HUES6 (cell line): ENCODE measurements at regions not wholly inside any gene's neighbourhood (a gene's known extent, or its start where the extent isn't known, plus 50 kb on each side); places are given as distances from the start of the nearest gene placed in this dataset.

Source experiments
- H3K27ac ChIP-seq: 2 replicates; pipeline ENCODE4 v1.7.0; 2013; ENCODE audit warnings: low read depth, mild to moderate bottlenecking, low read length, inconsistent platforms
- H3K27me3 ChIP-seq: 2 replicates; pipeline ENCODE4 v1.6.1; 2013; ENCODE audit warnings: low read length; ENCODE audit not compliant: control insufficient read depth, insufficient read depth
- H3K36me3 ChIP-seq: 2 replicates; pipeline ENCODE4 v1.6.1; 2013; ENCODE audit warnings: low read length; ENCODE audit not compliant: control insufficient read depth, insufficient read depth
- H3K4me1 ChIP-seq: 2 replicates; pipeline ENCODE4 v1.6.1; 2013; ENCODE audit warnings: low read length; ENCODE audit not compliant: control insufficient read depth, insufficient read depth
- H3K4me3 ChIP-seq: 2 replicates; pipeline ENCODE4 v1.5.1; 2013; ENCODE audit warnings: low read depth, low read length
- H3K9ac ChIP-seq: one replicate; pipeline ENCODE4 v1.6.1; 2013; ENCODE audit warnings: mild to moderate bottlenecking, low read length
- H3K9me3 ChIP-seq: 2 replicates; pipeline ENCODE4 v1.6.1; 2013; ENCODE audit warnings: low read depth, low read length; ENCODE audit not compliant: control insufficient read depth, insufficient read depth

GRCh38 chr1:230591678-230592077, 50.6 kb upstream of the COG2 start:
- Histone ChIP-seq H3K27ac (no peak overlapping the region), H3K4me3 (no peak overlapping the region), H3K9me3 (0 out of 2 replicates have a peak, but pooled peaks cover 4% of the 10 kb centered on the region), H3K4me1 (no peaks in the 10 kb centered on the region), H3K9ac (no peak overlapping the region), H3K27me3 (no peaks in the 10 kb centered on the region), H3K36me3 (no peaks in the 10 kb centered on the region)

GRCh38 chr1:230589951-230590350, 52.3 kb upstream of the COG2 start:
- Histone ChIP-seq H3K27me3 (no peaks in the 10 kb centered on the region), H3K27ac (no peak overlapping the region), H3K36me3 (no peaks in the 10 kb centered on the region), H3K4me1 (no peaks in the 10 kb centered on the region), H3K4me3 (no peak overlapping the region), H3K9me3 (peaks cover 6% of the 10 kb centered on the region; the same call in 1 of the 2 replicates), H3K9ac (no peak overlapping the region)

GRCh38 chr1:230588323-230588746, 53.9 kb upstream of the COG2 start:
- no peak overlapping the region for H3K27ac ChIP-seq
- no peaks in the 10 kb centered on the region for H3K36me3 ChIP-seq
- H3K4me3 ChIP-seq, result no peak overlapping the region
- H3K9me3 ChIP-seq, result peaks cover 6% of the 10 kb centered on the region; the same call in 1 of the 2 replicates
- H3K9ac ChIP-seq, result no peak overlapping the region
- no peaks in the 10 kb centered on the region for H3K4me1 ChIP-seq
- H3K27me3 ChIP-seq, result no peaks in the 10 kb centered on the region

DNA sequence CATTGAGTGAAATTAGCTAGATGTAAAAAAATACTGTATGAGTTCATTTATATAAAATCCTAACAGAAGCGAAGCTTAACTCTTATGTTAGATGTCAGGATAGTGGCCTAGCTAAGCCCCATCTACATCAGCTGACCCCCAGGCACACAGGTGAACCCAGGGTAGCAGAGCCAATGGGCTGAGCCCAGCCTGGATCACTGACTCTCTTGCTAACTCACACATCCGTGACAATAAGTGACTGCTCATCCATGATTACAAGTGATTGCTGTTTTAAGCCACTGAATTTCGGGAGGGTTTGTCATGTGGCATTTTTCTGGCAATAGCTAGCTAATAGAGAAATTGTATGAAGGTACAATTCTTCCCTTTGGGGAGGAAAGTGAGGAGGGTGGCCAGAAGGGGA, 55.2 kb upstream of the COG2 start:
- Histone ChIP-seq H3K27ac (no peak overlapping the region), H3K27me3 (no peaks in the 10 kb centered on the region), H3K9me3 (peaks cover 6% of the 10 kb centered on the region; the same call in 1 of the 2 replicates), H3K4me1 (no peaks in the 10 kb centered on the region), H3K36me3 (no peaks in the 10 kb centered on the region), H3K9ac (no peak overlapping the region), H3K4me3 (no peak overlapping the region)

GRCh38 chr1:230584660-230585059, 57.6 kb upstream of the COG2 start:
- Histone ChIP-seq H3K27ac (no peak overlapping the region), H3K9ac (no peak overlapping the region), H3K4me1 (no peaks in the 10 kb centered on the region), H3K27me3 (no peaks in the 10 kb centered on the region), H3K36me3 (no peaks in the 10 kb centered on the region), H3K4me3 (no peak overlapping the region), H3K9me3 (peaks cover 12% of the 10 kb centered on the region)

DNA sequence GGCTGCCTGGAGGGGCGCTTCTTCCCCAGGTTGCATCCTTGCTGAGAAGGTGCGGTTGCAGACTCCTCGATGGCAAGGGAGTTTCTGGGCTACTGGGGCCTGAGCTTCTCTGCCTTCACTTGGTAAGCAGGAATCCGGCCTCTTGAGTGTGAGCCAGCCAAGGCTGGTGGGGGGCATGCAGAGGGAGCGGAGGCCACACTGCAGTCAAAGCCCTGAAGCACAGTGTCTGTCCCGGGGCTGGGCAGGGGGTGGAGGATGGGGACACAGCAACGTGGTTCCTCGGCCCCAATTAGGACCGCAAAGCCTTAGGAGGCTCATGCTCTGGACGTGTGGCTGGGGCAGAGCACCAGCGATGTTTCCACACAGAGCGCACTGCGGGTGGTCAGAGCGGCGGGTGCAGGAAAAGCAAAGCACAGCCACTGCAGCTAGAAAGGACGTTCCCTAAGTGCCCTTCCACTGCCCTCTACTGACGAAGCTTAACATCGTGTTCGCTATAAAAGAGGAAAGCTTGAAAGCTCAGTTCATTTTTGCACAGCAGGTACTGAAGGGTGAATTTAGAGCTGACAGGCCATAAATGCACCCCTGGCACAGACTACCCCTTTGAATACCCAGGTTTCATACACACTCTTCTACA, 60.7 kb upstream of the COG2 start:
- Histone ChIP-seq H3K27ac (no peak overlapping the region), H3K27me3 (no peaks in the 10 kb centered on the region)

GRCh38 chr1:230578616-230579015, 63.7 kb upstream of the COG2 start:
- Histone ChIP-seq H3K27ac (no peak overlapping the region), H3K36me3 (no peaks in the 10 kb centered on the region), H3K27me3 (no peaks in the 10 kb centered on the region), H3K4me3 (no peak overlapping the region), H3K4me1 (no peaks in the 10 kb centered on the region), H3K9me3 (peaks cover 10% of the 10 kb centered on the region), H3K9ac (no peak overlapping the region)

More for the DNA sequence above, 60.7 kb upstream of the COG2 start:
- no peak overlapping the region for H3K4me3 ChIP-seq
- no peaks in the 10 kb centered on the region for H3K36me3 ChIP-seq
- peaks cover 12% of the 10 kb centered on the region for H3K9me3 ChIP-seq
- no peaks in the 10 kb centered on the region for H3K4me1 ChIP-seq
- no peak overlapping the region for H3K9ac ChIP-seq

DNA sequence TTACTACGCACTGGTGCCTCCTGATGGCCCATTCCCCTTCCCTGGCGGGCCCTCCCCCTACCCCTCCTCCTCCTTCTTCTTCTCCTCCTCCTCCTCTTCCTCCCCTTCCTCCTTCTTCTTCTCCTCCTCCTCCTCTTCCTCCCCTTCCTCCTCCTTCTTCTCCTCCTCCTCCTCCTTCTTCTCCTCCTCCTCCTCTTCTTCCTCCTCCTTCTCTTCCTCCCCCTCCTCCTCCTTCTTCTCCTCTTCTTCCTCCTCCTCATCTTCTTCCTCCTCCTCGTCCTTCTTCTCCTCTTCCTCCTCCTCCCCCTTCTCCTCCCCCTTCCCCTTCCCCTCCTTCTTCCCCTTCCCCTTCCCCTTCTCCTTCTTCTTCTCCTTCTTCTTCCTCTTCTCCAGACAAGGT, 64.7 kb upstream of the COG2 start:
- H3K27ac ChIP-seq, result no peak overlapping the region
- no peak overlapping the region for H3K9ac ChIP-seq
- no peaks in the 10 kb centered on the region for H3K36me3 ChIP-seq
- H3K9me3 ChIP-seq, result peaks cover 7% of the 10 kb centered on the region
- peaks cover 1% of the 10 kb centered on the region; the same call in 1 of the 2 replicates for H3K4me1 ChIP-seq
- H3K27me3 ChIP-seq, result no peaks in the 10 kb centered on the region
- H3K4me3 ChIP-seq, result no peak overlapping the region

- H3K9me3 ChIP-seq, result no peaks in the 10 kb centered on the region
Measured at GRCh38 chr1:230575886-230576500, 66.3 kb upstream of the COG2 start.

GRCh38 chr1:230574502-230574901, 67.8 kb upstream of the COG2 start:
- Histone ChIP-seq H3K27me3 (no peaks in the 10 kb centered on the region), H3K4me1 (peaks cover 5% of the 10 kb centered on the region; the same call in 1 of the 2 replicates), H3K36me3 (no peaks in the 10 kb centered on the region), H3K9ac (no peak overlapping the region), H3K27ac (no peak overlapping the region), H3K4me3 (no peak overlapping the region), H3K9me3 (no peaks in the 10 kb centered on the region)

More at GRCh38 chr1:230575886-230576500, 66.3 kb upstream of the COG2 start:
- Histone ChIP-seq H3K4me3 (no peak overlapping the region), H3K4me1 (peaks cover 5% of the 10 kb centered on the region; the same call in 1 of the 2 replicates), H3K27ac (no peak overlapping the region), H3K27me3 (no peaks in the 10 kb centered on the region), H3K9ac (no peak overlapping the region), H3K36me3 (no peaks in the 10 kb centered on the region)

GRCh38 chr1:230573658-230574057, 68.6 kb upstream of the COG2 start:
- H3K9ac ChIP-seq, result no peak overlapping the region
- no peak overlapping the region for H3K27ac ChIP-seq
- H3K36me3 ChIP-seq, result no peaks in the 10 kb centered on the region
- no peak overlapping the region for H3K4me3 ChIP-seq
- H3K27me3 ChIP-seq, result no peaks in the 10 kb centered on the region
- H3K4me1 ChIP-seq, result peaks cover 5% of the 10 kb centered on the region; the same call in 1 of the 2 replicates
- no peaks in the 10 kb centered on the region for H3K9me3 ChIP-seq
